ENCODE measurements at regions not wholly inside any gene's neighbourhood (a gene's known extent, or its start where the extent isn't known, plus 50 kb on each side); places are given as distances from the start of the nearest gene placed in this dataset.

GRCh38 chr14:38047195-38047902 is 160.4 kb upstream of the SSTR1 start:
- ATAC-seq (no peak), DNase-seq (ENCODE audit: low spot score) (no peak), FAIRE-seq (no peak)
- H3K27me3 ChIP-seq (ENCODE audit: control insufficient read depth in 1 of 2, insufficient read depth in 2 of 2, low read length in 2 of 2), result no peaks in the 10 kb centered on the region
- H3K36me3 ChIP-seq (replicated peaks in 1 of 2; ENCODE audit: control insufficient read depth in 1 of 2, insufficient read depth in 2 of 2, low read length in 2 of 2), result no peaks in the 10 kb centered on the region
- no peaks in the 10 kb centered on the region for H4K20me1 ChIP-seq (ENCODE audit: insufficient read depth, low read length)
- intact Hi-C loops (cut with micrococcal nuclease; ENCODE audit: unreplicated experiment), result no loop called here
- H3K79me2 ChIP-seq (ENCODE audit: insufficient read depth, low read length), result no peaks in the 10 kb centered on the region
- no peak for TF ChIP-seq REST (IDR thresholded peaks at IDR 0.05; ENCODE audit: borderline replicate concordance in 1 of 2, low read depth in 1 of 2, low read length in 2 of 2)
- no peak for TF ChIP-seq TOPORS (CRISPR knock-in tag; IDR thresholded peaks at IDR 0.05)
- TF ChIP-seq ELF4 (CRISPR knock-in tag; IDR thresholded peaks at IDR 0.05; ENCODE audit: borderline replicate concordance), result no peak
- TF ChIP-seq RARA (CRISPR knock-in tag; IDR thresholded peaks at IDR 0.05), result no peak
- TF ChIP-seq CREB1 (IDR thresholded peaks at IDR 0.05), result no peak
- no peak for TF ChIP-seq CREB1 (CRISPR knock-in tag; IDR thresholded peaks at IDR 0.05)
- 23% methylated on average over 2 of the region's 2 CpGs for WGBS (ENCODE audit: low lambda C conversion rate)
- no peak overlapping the region for H3K4me3 ChIP-seq (replicated peaks in 1 of 3; ENCODE audit: insufficient read depth in 1 of 3, low read depth in 2 of 3, low read length in 3 of 3)
- no peak overlapping the region for H3K4me2 ChIP-seq (ENCODE audit: low read depth, low read length)
- POLR2A ChIA-PET, result no interaction called here
- H3K4me1 ChIP-seq (ENCODE audit: insufficient read depth, low read length), result no peaks in the 10 kb centered on the region
- in situ Hi-C loops (cut with HindIII; ENCODE audit: extremely low pct_ligation_motif_present, low pct_unique_long_range_greater_than_20kb), result no loop called here
- CTCF ChIA-PET (ENCODE audit: low intra/inter-chr PET ratio, low total read pairs), result no interaction called here
- H3K27ac ChIP-seq (ENCODE audit: extremely low read length, insufficient read depth, low read length), result no peak overlapping the region
- no TSS peak for BruUV-seq (replicated peaks)
- no peak overlapping the region for H2AFZ ChIP-seq (ENCODE audit: low read length)
- no peaks in the 10 kb centered on the region for H3K9me3 ChIP-seq (ENCODE audit: low read length)
- no peak overlapping the region for H3K9ac ChIP-seq (ENCODE audit: insufficient read depth, low read depth, low read length)
